GM13976 (cell line): ENCODE measurements at regions not wholly inside any gene's neighbourhood (a gene's known extent, or its start where the extent isn't known, plus 50 kb on each side); places are given as distances from the start of the nearest gene placed in this dataset.

Experiments used
- DNase-seq: peaks from one replicate; pipeline ENCODE4 v3.0.0; 2012; ENCODE audit warnings: low spot score
- CTCF ChIP-seq: IDR thresholded peaks from 2 replicates; pipeline ENCODE4 v1.5.1; 2012; ENCODE audit warnings: borderline replicate concordance, mild to moderate bottlenecking; ENCODE audit not compliant: insufficient read depth; ENCODE audit errors: extremely low read depth, missing control alignments, control extremely low read depth
- in situ Hi-C: fragments of 300-500 bp; cut with MboI; formaldehyde crosslinking; loops from one replicate; pipeline ENCODE4 v1.12.0; 2022; ENCODE audit warnings: low sequenced_read_pairs, mixed read lengths, inconsistent platforms; ENCODE audit not compliant: unreplicated experiment

GRCh38 chr10:125502276-125502675 is 180.7 kb downstream of the TEX36 start:
- DNase-seq = no peak
- in situ Hi-C loops = no loop called here
- TF ChIP-seq CTCF = no peak

GRCh38 chr10:125495386-125495785 is 187.6 kb downstream of the TEX36 start:
- TF ChIP-seq CTCF = no peak
- in situ Hi-C loops = no loop called here
- no peak for DNase-seq

- in situ Hi-C loops = no loop called here
- no peak for TF ChIP-seq CTCF
Measured at GRCh38 chr10:125494651-125495239, 188.2 kb downstream of the TEX36 start.

GRCh38 chr10:125491381-125491780 is 191.6 kb downstream of the TEX36 start:
- DNase-seq = no peak
- no peak for TF ChIP-seq CTCF
- in situ Hi-C loops = no loop called here

More at GRCh38 chr10:125494651-125495239, 188.2 kb downstream of the TEX36 start:
- DNase-seq = no peak

- no peak for TF ChIP-seq CTCF
- in situ Hi-C loops = no loop called here
- DNase-seq = no peak
Measured at GRCh38 chr10:125489731-125490130, 193.2 kb downstream of the TEX36 start.

- no peak for TF ChIP-seq CTCF
- no peak for DNase-seq
- in situ Hi-C loops = no loop called here
Measured at GRCh38 chr10:125485665-125486064, 197.3 kb downstream of the TEX36 start.

GRCh38 chr10:125484035-125484732 is 198.8 kb downstream of the TEX36 start:
- TF ChIP-seq CTCF = no peak
- DNase-seq = no peak
- in situ Hi-C loops = no loop called here
